NB4 (cell line): ENCODE measurements at regions not wholly inside any gene's neighbourhood (a gene's known extent, or its start where the extent isn't known, plus 50 kb on each side); places are given as distances from the start of the nearest gene placed in this dataset.

Experiments
- DNase-seq: peaks from one replicate; pipeline ENCODE4 v3.0.0; 2010; ENCODE audit warnings: low read depth
- H3K4me3 ChIP-seq: one replicate; pipeline ENCODE4 v1.5.1; 2011; ENCODE audit warnings: mild to moderate bottlenecking, low read depth, low read length, moderate library complexity
- MYC ChIP-seq: IDR thresholded peaks from 2 replicates; pipeline ENCODE4 v1.6.1; 2011; ENCODE audit warnings: low read depth, low read length
- POLR2A ChIP-seq: IDR thresholded peaks from 2 replicates; pipeline ENCODE4 v1.6.1; 2011; ENCODE audit warnings: mild to moderate bottlenecking; ENCODE audit not compliant: insufficient read length; ENCODE audit errors: extremely low read depth
- TF ChIP-seq, protein P1 (sequence below): IDR thresholded peaks from 2 replicates; pipeline ENCODE4 v1.6.1; 2011; ENCODE audit warnings: low read depth, low read length
- TF ChIP-seq, protein P2 (sequence below): IDR thresholded peaks from one replicate; pipeline ENCODE4 v1.5.1; 2012; ENCODE audit warnings: low read depth, low read length

DNA sequence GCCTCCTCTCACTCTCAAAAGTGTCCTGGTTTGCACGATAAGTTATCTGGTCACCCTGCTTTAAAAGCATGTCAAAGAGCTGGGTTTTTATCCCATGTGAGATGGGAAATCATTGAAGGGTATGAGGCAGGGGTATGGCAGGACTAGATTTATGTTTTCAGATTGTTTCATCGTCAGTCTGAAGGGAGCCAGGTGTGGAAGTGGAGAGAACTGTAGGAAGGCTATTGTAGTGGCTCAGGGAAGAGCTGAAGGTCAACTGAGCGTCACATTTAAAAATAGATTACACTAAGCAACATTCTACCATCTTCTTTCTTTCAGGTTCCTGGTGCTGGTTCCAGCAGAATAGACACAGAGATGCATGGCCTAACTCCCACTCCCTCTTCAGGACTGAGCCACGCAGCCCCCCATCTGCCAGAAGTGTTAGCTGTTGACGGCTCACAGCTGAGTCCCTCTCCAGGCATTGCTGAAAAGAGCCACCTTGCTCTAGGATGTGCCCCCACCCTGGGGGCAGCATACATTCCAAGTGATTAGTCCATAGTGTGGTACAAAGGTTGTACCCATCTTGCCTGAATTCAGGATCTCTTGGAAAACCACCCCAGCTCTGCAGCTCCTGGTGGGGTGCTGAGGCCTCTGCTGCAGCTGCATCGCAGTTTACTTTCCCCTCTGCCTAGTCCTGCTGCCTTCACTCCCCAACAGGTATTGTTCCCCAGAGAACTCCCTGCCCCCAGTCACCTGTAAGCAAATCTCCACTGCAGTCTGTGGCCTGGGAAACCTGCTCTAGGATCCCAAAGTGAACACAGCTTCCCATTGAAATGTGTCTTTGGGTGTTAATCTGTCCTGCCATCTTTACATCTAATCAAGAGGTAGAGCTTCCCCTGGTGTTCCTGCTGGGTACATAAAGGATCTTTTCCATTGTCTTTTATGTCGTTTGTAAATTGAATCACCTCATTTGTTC lies 79.5 kb upstream of the KLF7 start:
- no peak overlapping the region for H3K4me3 ChIP-seq
- no peak for DNase-seq
- TF ChIP-seq, protein P1, sequence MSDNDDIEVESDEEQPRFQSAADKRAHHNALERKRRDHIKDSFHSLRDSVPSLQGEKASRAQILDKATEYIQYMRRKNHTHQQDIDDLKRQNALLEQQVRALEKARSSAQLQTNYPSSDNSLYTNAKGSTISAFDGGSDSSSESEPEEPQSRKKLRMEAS = no peak
- TF ChIP-seq, protein P2, sequence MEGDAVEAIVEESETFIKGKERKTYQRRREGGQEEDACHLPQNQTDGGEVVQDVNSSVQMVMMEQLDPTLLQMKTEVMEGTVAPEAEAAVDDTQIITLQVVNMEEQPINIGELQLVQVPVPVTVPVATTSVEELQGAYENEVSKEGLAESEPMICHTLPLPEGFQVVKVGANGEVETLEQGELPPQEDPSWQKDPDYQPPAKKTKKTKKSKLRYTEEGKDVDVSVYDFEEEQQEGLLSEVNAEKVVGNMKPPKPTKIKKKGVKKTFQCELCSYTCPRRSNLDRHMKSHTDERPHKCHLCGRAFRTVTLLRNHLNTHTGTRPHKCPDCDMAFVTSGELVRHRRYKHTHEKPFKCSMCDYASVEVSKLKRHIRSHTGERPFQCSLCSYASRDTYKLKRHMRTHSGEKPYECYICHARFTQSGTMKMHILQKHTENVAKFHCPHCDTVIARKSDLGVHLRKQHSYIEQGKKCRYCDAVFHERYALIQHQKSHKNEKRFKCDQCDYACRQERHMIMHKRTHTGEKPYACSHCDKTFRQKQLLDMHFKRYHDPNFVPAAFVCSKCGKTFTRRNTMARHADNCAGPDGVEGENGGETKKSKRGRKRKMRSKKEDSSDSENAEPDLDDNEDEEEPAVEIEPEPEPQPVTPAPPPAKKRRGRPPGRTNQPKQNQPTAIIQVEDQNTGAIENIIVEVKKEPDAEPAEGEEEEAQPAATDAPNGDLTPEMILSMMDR = no peak
- no peak for TF ChIP-seq POLR2A
- no peak for TF ChIP-seq MYC

DNA sequence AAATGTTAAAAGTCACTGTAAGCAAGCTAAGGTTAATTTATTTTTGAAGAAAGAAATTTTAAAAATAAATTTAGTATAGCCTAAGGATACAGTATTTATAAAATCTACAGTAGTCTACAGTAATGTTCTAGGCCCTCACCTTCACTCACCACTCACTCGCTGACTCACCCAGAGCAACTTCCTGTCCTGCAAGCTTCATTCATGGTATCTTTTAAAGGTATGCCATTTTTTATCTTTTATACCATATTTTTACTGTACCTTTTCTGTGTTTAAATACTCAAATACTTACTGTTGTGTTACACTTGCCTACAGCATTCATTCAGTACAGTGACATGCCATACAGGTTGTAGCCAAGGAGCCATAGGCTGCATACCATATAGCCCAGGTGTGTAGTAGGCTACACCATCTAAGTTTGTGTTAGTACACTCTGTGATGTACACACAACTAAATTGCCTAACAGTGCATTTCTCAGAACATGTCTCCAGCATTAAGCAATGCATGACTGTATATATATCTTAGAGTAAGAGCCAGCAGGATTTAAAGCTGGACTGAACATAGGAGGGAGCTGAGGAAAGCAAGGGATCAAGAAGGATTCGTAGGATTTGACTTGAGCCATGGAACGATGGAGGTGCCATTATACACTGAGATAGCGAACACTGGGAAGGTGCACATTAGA lies 83.1 kb upstream of the KLF7 start:
- H3K4me3 ChIP-seq = no peak overlapping the region
- TF ChIP-seq, protein P2 = no peak
- TF ChIP-seq POLR2A (no peak), MYC (no peak)
- TF ChIP-seq, protein P1 = no peak
- no peak for DNase-seq

DNA sequence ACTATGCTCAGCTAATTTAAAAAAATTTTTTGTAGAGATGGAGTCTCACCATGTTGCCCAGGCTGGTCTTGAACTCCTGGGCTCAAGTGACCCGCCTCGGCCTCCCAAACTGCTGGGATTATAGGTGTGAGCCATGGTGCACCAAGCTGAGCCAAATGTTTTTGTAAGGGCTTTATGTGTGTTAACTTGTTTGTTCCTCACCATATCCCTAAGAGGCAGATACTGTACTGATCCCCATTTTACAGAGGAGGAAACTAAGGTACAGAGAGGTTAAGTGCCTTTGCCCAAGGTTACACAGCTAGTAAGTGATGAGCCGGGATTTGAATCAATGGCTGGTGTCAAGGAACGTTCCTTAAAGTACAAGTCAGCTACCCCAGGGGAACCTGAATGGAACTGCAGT lies 85.3 kb upstream of the KLF7 start:
- DNase-seq = no peak
- H3K4me3 ChIP-seq = no peak overlapping the region
- TF ChIP-seq MYC (no peak), POLR2A (no peak)
- TF ChIP-seq, protein P2 = no peak
- TF ChIP-seq, protein P1 = no peak

DNA sequence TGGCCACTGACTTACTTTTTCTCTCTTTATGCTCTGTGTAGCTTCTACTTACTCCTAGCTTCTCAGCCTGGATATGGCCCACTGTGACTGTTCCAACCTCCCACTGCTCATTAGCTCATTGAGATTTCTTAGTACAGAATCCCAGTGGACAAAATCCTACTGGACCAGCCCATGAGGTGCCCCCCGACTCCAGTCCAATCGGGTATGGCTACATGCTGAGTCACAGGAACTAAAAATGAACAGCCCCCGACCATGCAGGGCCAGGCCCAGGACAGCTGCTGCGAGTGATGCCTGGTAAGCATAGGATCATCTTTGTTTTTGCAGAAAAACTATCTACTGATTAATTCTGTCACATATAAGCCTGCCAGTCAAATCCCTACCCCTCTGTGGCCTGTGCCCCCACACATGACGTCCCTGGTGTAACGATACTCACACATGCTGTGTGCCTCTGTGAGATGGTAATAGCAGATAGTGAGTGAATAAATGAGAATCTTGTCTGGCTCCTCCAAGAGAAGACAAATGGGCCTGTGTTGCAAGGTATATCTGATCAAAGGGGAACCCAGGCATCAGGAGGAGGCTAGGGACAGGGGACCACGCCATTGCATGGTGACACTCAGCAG lies 85.9 kb upstream of the KLF7 start:
- TF ChIP-seq, protein P2 = no peak
- TF ChIP-seq POLR2A = no peak
- TF ChIP-seq, protein P1 = no peak
- no peak for TF ChIP-seq MYC
- DNase-seq = no peak
- H3K4me3 ChIP-seq = no peak overlapping the region

DNA sequence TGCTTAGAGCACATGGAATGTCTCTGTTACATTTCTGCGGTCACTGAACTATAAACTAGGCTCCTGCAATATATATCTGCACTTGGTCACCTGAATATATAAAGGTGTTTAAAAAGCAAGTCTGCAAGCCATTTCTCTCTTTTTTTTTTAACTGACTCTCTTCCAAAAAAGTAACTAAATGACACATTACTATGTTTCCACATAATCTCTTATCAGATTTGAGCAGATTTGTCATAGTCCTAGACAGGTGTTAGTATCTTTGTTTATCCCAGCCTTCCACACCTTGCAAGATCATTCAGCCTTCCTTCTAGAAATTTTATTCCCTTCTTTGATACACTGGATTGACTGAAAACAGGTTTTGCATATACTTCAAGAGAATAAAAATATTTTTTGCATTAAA lies 86.7 kb upstream of the KLF7 start:
- no peak overlapping the region for H3K4me3 ChIP-seq
- no peak for TF ChIP-seq POLR2A
- TF ChIP-seq, protein P1 = no peak
- TF ChIP-seq, protein P2 = no peak
- no peak for TF ChIP-seq MYC
- no peak for DNase-seq
